Fibroblast of peridontal ligament (primary cell): ENCODE measurements at regions not wholly inside any gene's neighbourhood (a gene's known extent, or its start where the extent isn't known, plus 50 kb on each side); places are given as distances from the start of the nearest gene placed in this dataset.
A peak's percentile ranks its signal among the peaks of the same experiment; 100 is the strongest.
"Not testable (repeated sequence)": the region's sequence is repeated elsewhere in the genome, so short reads cannot be mapped to it uniquely, and the experiment has no call there.

Experiments
- DNase-seq: peaks from one replicate; pipeline ENCODE4 v3.0.0-alpha.2; 2010; ENCODE audit errors: extremely low read depth

DNA sequence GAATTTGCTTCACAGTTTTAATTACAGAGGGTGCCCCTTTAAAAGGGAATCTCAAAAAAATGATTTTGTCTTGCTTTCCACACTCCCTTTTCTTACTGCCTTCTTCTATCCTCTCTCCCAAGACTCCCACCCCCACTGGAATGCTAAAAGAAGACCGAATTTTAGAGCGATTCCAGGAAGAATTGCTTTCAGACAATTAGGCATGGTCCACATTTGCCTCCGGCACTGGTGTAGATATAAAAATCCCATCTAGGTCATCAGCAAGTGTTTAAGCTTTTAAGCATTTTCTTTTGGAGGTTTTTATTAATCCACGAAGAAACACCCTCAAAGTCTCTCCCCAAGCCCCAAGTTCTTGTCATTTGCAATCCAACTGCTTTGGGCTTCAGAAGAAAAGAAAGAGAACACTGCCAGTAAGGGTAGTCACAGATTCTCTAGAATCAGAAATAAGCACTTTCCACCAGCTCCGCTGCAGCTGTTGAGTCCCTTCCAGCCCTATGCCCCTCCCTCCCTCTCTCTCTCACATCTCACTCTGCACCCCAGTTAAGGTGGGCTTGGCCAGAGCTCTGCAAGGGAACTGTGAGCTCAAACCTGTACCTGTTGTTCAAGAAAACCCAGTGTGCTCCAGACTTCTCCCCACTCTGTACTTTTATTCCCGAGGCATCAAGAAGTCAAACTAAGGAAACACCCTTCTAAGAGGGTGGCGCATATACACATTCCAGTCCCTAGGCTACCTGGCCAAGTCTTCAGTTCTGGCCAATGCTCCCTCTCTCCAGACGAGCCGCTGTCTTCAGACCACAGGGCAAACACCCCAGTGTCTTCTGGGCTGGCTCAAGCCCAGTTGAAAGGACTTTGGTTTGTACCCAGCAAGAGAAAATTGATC is 170.2 kb downstream of the RGS9 start:
- no peak for DNase-seq

GRCh38 chr17:65305778-65306177 is 168.6 kb downstream of the RGS9 start:
- no peak for DNase-seq

DNA sequence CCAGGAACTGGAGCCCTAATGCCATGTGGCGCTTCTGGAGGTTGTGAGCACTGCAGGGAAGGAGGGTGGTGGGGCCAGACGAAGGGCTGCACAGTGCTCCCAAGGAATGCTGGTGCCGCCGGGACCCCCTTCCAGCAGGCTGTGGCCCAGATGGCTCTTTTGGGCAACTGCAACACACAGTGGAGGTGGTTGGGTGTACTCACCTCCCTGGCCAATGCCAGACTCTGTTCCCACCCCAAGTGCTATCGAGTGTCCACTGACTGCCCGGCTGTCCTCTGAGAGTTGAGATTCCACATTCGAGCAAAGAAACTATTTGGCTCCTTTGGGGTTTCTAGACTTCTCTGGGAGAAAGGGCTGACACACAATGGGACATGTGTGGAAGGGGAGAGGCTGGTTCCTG is 167.9 kb downstream of the RGS9 start:
- DNase-seq: no peak

GRCh38 chr17:65301882-65302281 is 164.7 kb downstream of the RGS9 start:
- DNase-seq: not testable (repeated sequence)

GRCh38 chr17:65301184-65301583 is 164.0 kb downstream of the RGS9 start:
- DNase-seq: no peak

- no peak for DNase-seq
Measured at GRCh38 chr17:65297916-65298315, 160.7 kb downstream of the RGS9 start.

GRCh38 chr17:65297384-65297783 is 160.2 kb downstream of the RGS9 start:
- DNase-seq: peak; percentile 16

- DNase-seq: peak; percentile 70
Measured at GRCh38 chr17:65294181-65294719, 157.1 kb downstream of the RGS9 start.

DNA sequence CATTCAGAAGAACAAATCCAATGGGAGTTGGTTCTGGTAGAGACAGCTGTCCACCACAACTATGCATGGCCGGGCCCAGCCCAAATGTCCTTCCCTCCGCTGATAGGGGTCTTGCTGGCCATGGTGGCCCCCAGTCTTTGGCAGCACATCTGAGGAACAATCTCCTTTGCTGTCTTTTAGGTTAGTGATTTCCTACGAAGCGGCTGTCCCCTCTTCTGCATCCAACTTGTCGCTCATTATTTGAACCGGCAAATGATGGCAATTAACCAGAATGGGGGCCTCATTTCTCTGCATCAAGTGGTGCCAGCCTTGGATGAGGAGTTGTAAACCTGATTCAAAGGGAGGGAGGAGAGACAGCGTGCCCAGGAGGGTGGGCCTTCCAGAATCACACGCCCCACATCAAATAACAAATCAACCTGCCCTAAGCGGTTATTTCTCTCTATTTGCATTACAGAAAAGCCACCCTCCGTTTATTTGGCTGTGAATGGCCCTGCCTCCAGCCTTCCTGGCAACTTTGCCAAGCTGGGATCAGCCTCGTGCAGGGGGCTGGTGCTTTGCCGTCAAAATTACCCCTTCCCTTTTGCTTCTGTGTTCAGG is 156.5 kb downstream of the RGS9 start:
- DNase-seq: no peak

DNA sequence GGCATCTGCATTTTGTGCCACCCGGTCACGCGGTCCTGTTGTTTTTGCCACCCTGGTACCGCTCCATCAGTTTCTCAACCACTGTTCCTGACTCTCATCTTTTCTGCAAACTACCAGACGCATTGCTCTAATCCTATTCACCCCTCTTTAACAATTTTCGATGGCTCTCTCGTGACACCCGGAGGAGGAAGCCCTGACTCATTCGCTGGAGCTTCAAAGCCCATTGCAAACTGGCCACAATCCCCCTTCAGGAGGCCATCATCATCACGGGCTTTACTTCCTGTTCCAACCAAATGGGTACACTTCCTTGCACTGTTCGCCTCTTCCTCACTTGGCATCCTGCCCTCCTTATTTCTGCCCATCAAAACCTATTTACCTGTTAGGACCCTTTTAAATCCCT is 155.3 kb downstream of the RGS9 start:
- no peak for DNase-seq

DNA sequence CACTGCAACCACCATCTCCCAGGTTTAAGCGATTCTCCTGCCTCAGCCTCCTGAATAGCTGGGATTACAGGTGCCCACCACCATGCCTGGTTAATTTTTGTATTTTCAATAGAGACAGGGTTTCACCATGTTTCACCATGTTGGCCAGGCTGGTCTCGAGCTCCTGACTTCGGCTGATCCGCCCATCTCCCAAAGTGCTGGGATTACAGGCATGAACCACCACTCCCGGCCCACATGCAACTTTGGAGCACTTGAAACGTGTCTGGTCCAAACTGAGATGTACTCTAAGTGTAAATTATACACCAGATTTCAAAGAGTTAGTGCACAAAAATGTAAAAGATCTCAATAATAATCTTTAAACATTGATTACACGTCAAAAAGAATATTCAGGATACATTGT is 154.1 kb downstream of the RGS9 start:
- DNase-seq: not testable (repeated sequence)

GRCh38 chr17:65290616-65291015 is 153.4 kb downstream of the RGS9 start:
- no peak for DNase-seq

DNA sequence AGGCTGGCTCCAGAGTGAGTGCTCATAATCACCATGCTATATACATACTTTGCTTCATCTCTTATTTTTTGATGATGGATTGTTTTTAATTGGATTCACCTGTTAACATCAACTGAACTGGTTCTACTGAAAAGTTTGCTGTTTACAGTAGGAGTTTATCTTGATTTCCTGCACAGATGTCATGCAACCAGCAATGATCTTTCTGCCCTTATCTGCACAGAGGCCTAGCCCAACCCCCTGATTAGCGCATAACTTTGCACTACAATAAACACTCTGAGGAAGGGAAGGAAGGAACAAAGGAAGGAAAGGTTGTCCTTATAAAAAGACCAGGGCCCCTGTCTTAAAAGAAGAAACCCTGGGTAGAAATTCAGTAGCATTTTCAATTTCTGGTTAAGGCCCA is 152.9 kb downstream of the RGS9 start:
- no peak for DNase-seq

GRCh38 chr17:65287040-65287439 is 149.9 kb downstream of the RGS9 start:
- DNase-seq: no peak

DNA sequence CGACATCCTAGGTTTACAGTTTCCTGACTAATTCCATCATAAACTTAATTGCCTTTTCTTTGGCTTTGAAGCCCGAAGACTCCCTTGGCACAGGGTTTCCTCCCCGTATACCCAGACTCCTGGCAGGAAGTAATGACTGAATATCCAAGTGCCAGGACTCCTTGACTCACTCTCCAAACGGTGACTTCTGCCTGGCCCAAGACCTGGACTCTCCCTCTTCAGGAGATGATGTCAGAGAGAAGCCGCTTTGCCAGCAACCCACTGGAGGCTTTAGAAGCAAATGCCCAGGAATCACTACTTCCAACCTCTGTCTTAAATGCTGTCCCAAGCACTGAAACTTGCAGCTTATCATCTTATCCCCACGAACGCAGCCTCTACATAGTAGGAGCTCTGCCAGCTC is 146.5 kb downstream of the RGS9 start:
- peak; percentile 17 for DNase-seq

DNA sequence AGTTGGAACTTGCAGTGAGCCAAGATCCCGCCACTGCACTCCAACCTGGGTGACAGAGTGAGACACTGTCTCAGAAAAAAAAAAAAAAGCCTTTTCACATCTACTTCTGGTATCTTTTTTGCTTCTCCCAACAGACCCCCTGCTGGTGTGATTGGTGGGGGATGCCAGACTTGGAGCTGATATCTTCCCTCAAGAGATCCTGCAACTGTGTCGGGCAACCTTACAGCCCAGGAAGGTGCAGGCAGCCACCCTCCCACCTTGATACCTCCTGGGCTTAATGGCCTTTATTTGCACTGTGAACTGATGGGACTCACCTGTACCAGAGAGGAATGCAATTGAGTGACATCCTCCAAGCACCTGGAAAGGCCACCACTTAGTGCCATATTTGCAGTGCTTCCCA is 142.3 kb downstream of the RGS9 start:
- no peak for DNase-seq

DNA sequence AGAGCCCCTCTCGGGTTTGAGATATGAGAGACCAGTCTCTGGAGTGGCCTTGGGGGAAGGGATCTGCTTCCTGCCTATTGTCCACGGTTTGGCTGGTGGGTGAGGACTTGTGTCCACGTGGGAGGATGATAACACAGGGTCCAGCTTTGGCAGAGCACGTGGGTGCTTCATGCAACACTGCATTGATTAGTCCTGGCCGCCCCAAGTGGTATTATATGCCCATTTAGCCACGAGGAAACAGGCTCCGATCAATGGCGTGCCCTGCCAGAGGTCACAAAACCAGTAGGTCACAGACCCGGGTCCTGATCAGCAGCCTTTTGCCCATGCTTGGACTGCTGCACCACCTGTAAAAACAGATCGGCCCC is 141.6 kb downstream of the RGS9 start:
- DNase-seq: no peak

DNA sequence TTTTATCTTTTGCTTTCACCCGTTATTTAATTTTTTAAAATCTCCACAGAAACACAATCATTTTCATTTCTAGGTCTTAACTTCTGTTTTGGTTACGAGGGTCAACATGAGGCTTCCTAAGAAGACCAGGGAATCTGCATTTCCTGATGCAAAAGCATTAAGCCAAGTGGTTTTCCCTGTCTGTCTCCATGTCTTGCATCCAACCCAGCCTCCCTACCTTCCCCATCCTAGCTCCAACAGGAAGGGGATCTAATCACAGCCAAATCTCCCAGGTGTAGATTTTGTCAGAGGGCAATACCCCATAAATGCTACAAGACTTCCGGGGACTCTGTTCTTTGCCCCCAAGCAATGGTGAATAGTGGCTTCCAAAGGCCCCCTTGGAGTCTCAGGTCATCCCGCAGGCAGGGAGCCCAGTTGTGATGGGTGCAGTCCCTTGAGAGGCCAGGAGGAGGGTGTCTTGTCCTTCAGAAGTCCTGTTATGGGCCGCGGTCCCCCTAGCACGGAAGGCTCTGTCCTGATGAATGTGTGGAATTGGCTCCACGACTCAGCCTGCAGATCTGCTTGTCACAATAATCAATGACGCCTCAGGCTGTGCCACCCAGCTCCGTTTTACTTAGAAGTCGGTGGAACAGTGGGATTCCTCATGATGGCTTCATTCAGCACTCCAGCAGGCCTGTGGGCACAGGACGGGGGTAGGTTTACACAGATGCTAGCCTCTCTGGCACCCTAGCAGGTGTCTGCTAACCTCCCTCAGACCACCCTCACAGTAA is 141.1 kb downstream of the RGS9 start:
- peak; percentile 29 for DNase-seq

DNA sequence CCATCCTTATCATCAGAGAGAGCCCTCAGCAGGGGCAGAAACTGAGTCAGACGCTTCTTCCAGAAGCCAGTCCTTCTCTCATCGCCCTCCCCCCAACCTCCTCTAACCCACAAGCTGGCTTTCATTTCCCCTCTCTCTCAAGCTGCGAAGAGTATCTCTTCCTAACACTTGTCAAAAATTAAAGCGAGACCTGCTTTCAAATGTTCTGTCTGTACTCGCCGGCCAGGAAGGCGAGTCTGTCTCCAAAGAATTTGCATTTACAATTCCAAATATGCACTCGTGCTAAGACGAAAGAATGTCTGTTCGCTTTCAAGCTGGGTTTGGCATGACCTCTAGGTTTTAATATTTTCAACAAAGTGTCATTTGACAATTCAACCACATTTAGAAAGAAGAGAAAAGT is 140.4 kb downstream of the RGS9 start:
- no peak for DNase-seq
